T-helper 2 cell treated with Interferon-gamma antibody and Interleukin-4, amounts not matched to agents 100 ng/mL and 5 ng/mL, for 36 hours (primary cell): ENCODE measurements at regions not wholly inside any gene's neighbourhood (a gene's known extent, or its start where the extent isn't known, plus 50 kb on each side); places are given as distances from the start of the nearest gene placed in this dataset.

Source experiments
- intact Hi-C: fragments of 100-400 bp; cut with micrococcal nuclease; formaldehyde crosslinking; loops from one replicate; pipeline ENCODE4 v1.15.1; 2023

- intact Hi-C loops, result no loop called here
These were observed 180.6 kb upstream of the HDAC4 start for GRCh38 chr2:239581352-239581901.

- intact Hi-C loops, result no loop called here
These were observed 179.3 kb upstream of the HDAC4 start for GRCh38 chr2:239580199-239580527.

GRCh38 chr2:239579524-239580198 lies 178.8 kb upstream of the HDAC4 start:
- intact Hi-C loops, result no loop called here

- intact Hi-C loops, result no loop called here
These were observed 178.3 kb upstream of the HDAC4 start for GRCh38 chr2:239579081-239579480.

- intact Hi-C loops, result no loop called here
These were observed 177.6 kb upstream of the HDAC4 start for GRCh38 chr2:239578381-239578780.

GRCh38 chr2:239577935-239578334 lies 177.1 kb upstream of the HDAC4 start:
- intact Hi-C loops, result no loop called here

- intact Hi-C loops, result no loop called here
These were observed 176.2 kb upstream of the HDAC4 start for GRCh38 chr2:239576784-239577685.

- intact Hi-C loops, result no loop called here
These were observed 175.2 kb upstream of the HDAC4 start for GRCh38 chr2:239575931-239576445.

- intact Hi-C loops, result no loop called here
These were observed 173.8 kb upstream of the HDAC4 start for GRCh38 chr2:239574434-239575156.

- intact Hi-C loops, result no loop called here
These were observed 173.2 kb upstream of the HDAC4 start for GRCh38 chr2:239574054-239574433.

- intact Hi-C loops, result no loop called here
These were observed 170.2 kb upstream of the HDAC4 start for GRCh38 chr2:239570971-239571520.

GRCh38 chr2:239570216-239570925 lies 169.6 kb upstream of the HDAC4 start:
- intact Hi-C loops, result no loop called here

- intact Hi-C loops, result no loop called here
These were observed 168.7 kb upstream of the HDAC4 start for GRCh38 chr2:239569401-239570090.

- intact Hi-C loops, result no loop called here
These were observed 167.8 kb upstream of the HDAC4 start for GRCh38 chr2:239568601-239569000.

- intact Hi-C loops, result no loop called here
These were observed 167.0 kb upstream of the HDAC4 start for GRCh38 chr2:239567786-239568185.

GRCh38 chr2:239566995-239567568 lies 166.3 kb upstream of the HDAC4 start:
- intact Hi-C loops, result no loop called here

GRCh38 chr2:239566162-239566994 lies 165.6 kb upstream of the HDAC4 start:
- intact Hi-C loops, result no loop called here

- intact Hi-C loops, result no loop called here
These were observed 163.8 kb upstream of the HDAC4 start for GRCh38 chr2:239564587-239564986.

- intact Hi-C loops, result no loop called here
These were observed 162.7 kb upstream of the HDAC4 start for GRCh38 chr2:239563561-239563960.
